Endothelial cell of umbilical vein (primary cell): ENCODE measurements at regions not wholly inside any gene's neighbourhood (a gene's known extent, or its start where the extent isn't known, plus 50 kb on each side); places are given as distances from the start of the nearest gene placed in this dataset.

Experiments
- BruUV-seq: library from RNA; stranded (reverse); fragments of 400-500 nt; replicated peaks from 2 replicates; lab custom pipeline; 2021; lab: Mats Ljungman, UMichigan
- CTCF ChIA-PET: fragments of 300-600, 350-600 bp; sonication (Branson Sonifier 250); formaldehyde crosslinking; loops from one replicate; lab custom pipeline; 2021; ENCODE audit warnings: antibody characterized with exemption, inconsistent platforms; lab: Charles Lee
- POLR2A ChIA-PET: fragments of 300-600, 350-600 bp; sonication (Branson Sonifier 250); formaldehyde crosslinking; loops from one replicate; lab custom pipeline; 2021; ENCODE audit warnings: antibody characterized with exemption, inconsistent platforms; lab: Charles Lee
- DNase-seq: peaks from one replicate; pipeline ENCODE4 v3.0.0-alpha.2; 2011; ENCODE audit warnings: low read depth, low spot score
- FAIRE-seq: peaks from 2 replicates; lab custom pipeline; 2011; peaks lifted over from hg19 to GRCh38; lab: Jason Lieb, UNC
- H2AFZ ChIP-seq: 2 replicates; pipeline ENCODE4 v1.6.0; 2012; ENCODE audit warnings: low read depth, low read length, control low read depth, inconsistent platforms
- H3K27ac ChIP-seq: 2 replicates; pipeline ENCODE4 v1.5.1; 2011; ENCODE audit warnings: low read depth, mild to moderate bottlenecking, control low read depth, low read length, moderate library complexity; ENCODE audit not compliant: insufficient read depth
- H3K27me3 ChIP-seq, 2 experiments: 2 replicates each; pipeline versions ENCODE4 v1.6.0 to v1.6.1; 2011; ENCODE audit warnings: low read length in 2 of 2, mixed read lengths in 1 of 2; ENCODE audit not compliant: control insufficient read depth in 2 of 2, insufficient read depth in 2 of 2
- H3K36me3 ChIP-seq, 2 experiments: 2 replicates in 1 of 2; 3 replicates in 1 of 2; pipeline ENCODE4 v1.5.1; 2011; ENCODE audit warnings: low read length in 2 of 2, mild to moderate bottlenecking in 1 of 2, moderate library complexity in 1 of 2; ENCODE audit not compliant: control insufficient read depth in 2 of 2, insufficient read depth in 2 of 2; ENCODE audit errors: extremely low read depth in 1 of 2
- H3K4me1 ChIP-seq: 3 replicates; pipeline ENCODE4 v1.5.1; 2011; ENCODE audit warnings: mild to moderate bottlenecking, low read length; ENCODE audit not compliant: control insufficient read depth, insufficient read depth; ENCODE audit errors: extremely low read depth
- H3K4me2 ChIP-seq: 2 replicates; pipeline ENCODE4 v1.6.1; 2011; ENCODE audit warnings: low read length, control low read depth, mixed read lengths; ENCODE audit not compliant: insufficient read depth
- H3K4me3 ChIP-seq, 3 experiments: fragments of 200-600 bp in 1 of 3; sonication (generic), shearing (Covaris generic) in 1 of 3; replicated peaks in 1 of 3; 2 replicates each; pipeline ENCODE4 v1.5.1; 2011 to 2016; ENCODE audit warnings: control low read depth in 3 of 3, low read length in 3 of 3, mild to moderate bottlenecking in 2 of 3, inconsistent platforms in 1 of 3, low read depth in 1 of 3, moderate library complexity in 1 of 3; ENCODE audit not compliant: insufficient read depth in 1 of 3
- H3K79me2 ChIP-seq: 2 replicates; pipeline ENCODE4 v1.6.0; 2012; ENCODE audit warnings: low read length, inconsistent platforms; ENCODE audit not compliant: control insufficient read depth, insufficient read depth
- H3K9ac ChIP-seq: replicated peaks from 2 replicates; pipeline ENCODE3; 2011; ENCODE audit warnings: low read length, control low read depth; ENCODE audit not compliant: insufficient read depth; ENCODE audit errors: extremely low read depth
- H3K9me1 ChIP-seq: replicated peaks from 3 replicates; pipeline ENCODE4 v1.6.0; 2011; ENCODE audit warnings: mild to moderate bottlenecking, low read length; ENCODE audit not compliant: control insufficient read depth, insufficient read depth; ENCODE audit errors: extremely low read depth
- H3K9me3 ChIP-seq: replicated peaks from 2 replicates; pipeline ENCODE4 v1.5.1; 2012; ENCODE audit warnings: low read length, inconsistent platforms; ENCODE audit not compliant: control insufficient read depth, insufficient read depth
- H4K20me1 ChIP-seq: replicated peaks from 2 replicates; pipeline ENCODE3; 2011; ENCODE audit warnings: mild to moderate bottlenecking, low read length; ENCODE audit not compliant: control insufficient read depth, insufficient read depth; ENCODE audit errors: extremely low read depth
- CTCF ChIP-seq, 2 donors: IDR thresholded peaks; 1 replicate in 1 of 2; 2 replicates in 1 of 2; pipeline ENCODE4 v1.5.1; 2011; ENCODE audit warnings: low read length in 2 of 2, mild to moderate bottlenecking in 2 of 2, moderate library complexity in 2 of 2, control low read depth in 1 of 2, inconsistent platforms in 1 of 2, low read depth in 1 of 2; ENCODE audit not compliant: insufficient read depth in 1 of 2; ENCODE audit errors: extremely low read depth in 1 of 2
- FOS ChIP-seq: IDR thresholded peaks from 2 replicates; pipeline ENCODE4 v1.6.1; 2011; ENCODE audit warnings: mild to moderate bottlenecking, low read length, moderate library complexity, borderline replicate concordance; ENCODE audit not compliant: insufficient read depth
- GATA2 ChIP-seq: IDR thresholded peaks from 2 replicates; pipeline ENCODE4 v1.7.0; 2011; ENCODE audit warnings: low read depth, mild to moderate bottlenecking, moderate library complexity, mixed read lengths, low read length; ENCODE audit not compliant: insufficient read length, insufficient read depth
- JUN ChIP-seq: IDR thresholded peaks from 2 replicates; pipeline ENCODE4 v1.6.1; 2011; ENCODE audit warnings: borderline replicate concordance, low read depth; ENCODE audit not compliant: insufficient read length, insufficient read depth
- MYC ChIP-seq: IDR thresholded peaks from one replicate; pipeline ENCODE4 v1.6.1; 2011; ENCODE audit warnings: mild to moderate bottlenecking, low read depth, low read length
- POLR2A ChIP-seq: IDR thresholded peaks from 2 replicates; pipeline ENCODE4 v1.6.1; 2012; ENCODE audit warnings: low read depth, mild to moderate bottlenecking, control low read depth, low read length
- POLR2AphosphoS5 ChIP-seq: IDR thresholded peaks from 2 replicates; pipeline ENCODE4 v1.6.1; 2012; ENCODE audit warnings: low read depth, mild to moderate bottlenecking, control low read depth, low read length, moderate library complexity; ENCODE audit not compliant: insufficient read depth
- dilution Hi-C: fragments of 300-500 bp; cut with MboI; formaldehyde crosslinking; loops from one replicate; pipeline ENCODE4 v1.15.0; 2019; ENCODE audit warnings: low sequenced_read_pairs; ENCODE audit not compliant: extremely low pct_ligation_motif_present
- intact Hi-C: fragments of 100-400 bp; cut with micrococcal nuclease; formaldehyde crosslinking; loops from one replicate; pipeline ENCODE4 v1.10.0; 2022
- TF ChIP-seq, protein P1 (sequence below): IDR thresholded peaks from 2 replicates; pipeline ENCODE4 v1.6.1; 2011; ENCODE audit not compliant: insufficient read depth, insufficient read length

- Histone ChIP-seq H3K79me2 (no peaks in the 10 kb centered on the region), H4K20me1 (no peaks in the 10 kb centered on the region), H3K9ac (no peak overlapping the region), H2AFZ (no peak overlapping the region), H3K9me3 (peaks cover 4% of the 10 kb centered on the region), H3K36me3 (no peaks in the 10 kb centered on the region), H3K9me1 (no peaks in the 10 kb centered on the region), H3K4me1 (no peaks in the 10 kb centered on the region), H3K4me3 (no peak overlapping the region), H3K27ac (no peak overlapping the region), H3K27me3 (no peaks in the 10 kb centered on the region), H3K4me2 (no peak overlapping the region)
- dilution Hi-C loops (no loop called here), intact Hi-C loops (no loop called here)
- ChIA-PET CTCF (no interaction called here), POLR2A (no interaction called here)
- no peak for TF ChIP-seq POLR2AphosphoS5
- no peak for TF ChIP-seq GATA2
- TF ChIP-seq FOS: no peak
- TF ChIP-seq MYC: no peak
- no peak for TF ChIP-seq POLR2A
- FAIRE-seq: no peak
- BruUV-seq: no TSS peak
- DNase-seq: no peak
These were observed 804.8 kb upstream of the AUTS2 start for GRCh38 chr7:68793513-68793912.

DNA sequence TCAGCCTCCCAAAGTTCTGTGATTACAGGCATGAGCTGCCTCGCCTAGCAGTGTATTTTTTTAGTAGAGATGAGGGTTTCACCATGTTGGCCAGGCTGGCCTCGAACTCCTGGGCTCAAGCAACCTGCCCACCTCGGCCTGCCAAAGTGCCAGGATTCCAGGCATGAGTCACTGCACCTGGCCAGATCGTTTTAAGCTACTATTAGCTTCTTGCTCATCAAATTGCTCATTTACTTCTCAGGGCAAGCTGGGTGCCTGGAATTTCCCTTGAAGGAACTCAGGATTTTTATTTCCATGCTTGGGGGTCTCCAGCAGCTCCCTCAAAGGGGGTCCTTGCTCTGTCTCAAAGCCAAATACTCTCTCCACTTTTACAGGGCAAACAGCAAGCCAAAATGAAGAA lies 798.0 kb upstream of the AUTS2 start:
- Histone ChIP-seq H3K27me3 (no peaks in the 10 kb centered on the region), H3K9me1 (no peaks in the 10 kb centered on the region), H3K4me1 (no peaks in the 10 kb centered on the region), H4K20me1 (no peaks in the 10 kb centered on the region), H3K4me2 (no peak overlapping the region), H3K4me3 (no peak overlapping the region), H2AFZ (no peak overlapping the region), H3K36me3 (no peaks in the 10 kb centered on the region), H3K9ac (no peak overlapping the region), H3K9me3 (peaks cover 2% of the 10 kb centered on the region), H3K27ac (no peak overlapping the region), H3K79me2 (no peaks in the 10 kb centered on the region)
- CTCF ChIA-PET: no interaction called here
- DNase-seq (no peak), FAIRE-seq (no peak)
- dilution Hi-C loops: no loop called here
- TF ChIP-seq CTCF (IDR thresholded peaks at IDR 0.05; ENCODE audit: extremely low read depth in 1 of 2, insufficient read depth in 1 of 2, low read depth in 1 of 2, low read length in 2 of 2) (no peak), GATA2 (no peak), POLR2A (no peak), JUN (no peak), POLR2AphosphoS5 (no peak)
- TF ChIP-seq, protein P1, sequence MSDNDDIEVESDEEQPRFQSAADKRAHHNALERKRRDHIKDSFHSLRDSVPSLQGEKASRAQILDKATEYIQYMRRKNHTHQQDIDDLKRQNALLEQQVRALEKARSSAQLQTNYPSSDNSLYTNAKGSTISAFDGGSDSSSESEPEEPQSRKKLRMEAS: no peak
- POLR2A ChIA-PET: no interaction called here
- BruUV-seq: no TSS peak
- intact Hi-C loops: no loop called here
